ENCODE measurements at regions not wholly inside any gene's neighbourhood (a gene's known extent, or its start where the extent isn't known, plus 50 kb on each side); places are given as distances from the start of the nearest gene placed in this dataset.

DNA sequence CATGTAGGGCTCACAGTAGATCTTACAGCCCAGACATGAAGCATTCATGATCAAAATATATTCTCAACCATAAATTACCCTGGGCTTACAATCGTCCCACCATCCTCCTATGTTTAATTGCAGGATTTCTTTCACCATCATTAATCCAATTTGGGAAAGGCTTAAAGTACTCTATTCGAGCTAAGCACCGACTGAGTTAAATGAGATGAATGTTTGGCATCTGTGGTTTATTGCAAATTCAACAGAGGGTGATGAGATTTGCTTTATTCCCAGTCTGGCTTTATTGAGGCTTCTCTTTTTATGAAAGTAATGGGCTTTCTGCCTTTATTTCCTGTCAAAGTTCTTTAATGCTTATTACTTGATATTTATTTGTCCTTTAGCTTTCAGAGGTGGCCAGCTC, 159.0 kb downstream of the METTL4 start:
- DNase-seq, result no peak

DNA sequence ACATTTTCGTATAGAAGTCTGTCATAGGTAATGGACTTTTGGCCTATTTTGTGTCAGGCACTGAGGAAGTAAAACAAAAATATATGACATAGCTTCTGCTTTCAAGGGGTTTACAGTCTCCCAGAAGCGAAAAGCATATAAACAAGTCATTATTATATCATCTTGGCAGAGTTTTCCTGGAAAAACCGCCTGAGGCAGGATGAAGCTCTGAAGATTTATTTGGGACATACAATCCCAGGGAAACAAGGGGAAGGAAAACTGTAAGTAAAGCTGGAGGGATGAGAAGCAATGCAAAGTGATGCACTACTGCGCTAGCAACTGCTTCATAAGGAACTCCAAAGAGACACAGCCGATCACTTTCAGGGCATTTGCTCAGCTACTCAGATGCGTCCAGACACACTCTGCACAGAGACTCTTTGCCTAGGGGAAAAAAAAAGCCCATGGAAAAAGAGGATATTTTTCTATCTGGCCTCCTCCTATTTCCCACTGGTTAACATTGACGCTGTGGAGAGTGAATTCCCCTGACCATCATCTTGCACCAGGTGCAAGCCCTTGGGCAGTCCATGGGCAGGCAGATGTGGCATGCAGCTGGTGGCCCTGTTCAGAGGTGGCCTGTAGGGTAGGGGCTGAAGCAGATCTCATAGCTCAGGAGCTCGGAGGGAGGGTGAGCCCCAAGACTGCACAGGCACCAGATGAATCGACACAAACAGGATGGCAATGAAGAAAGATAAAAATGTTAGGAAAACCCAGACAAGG, 158.1 kb downstream of the METTL4 start:
- DNase-seq, result no peak

DNA sequence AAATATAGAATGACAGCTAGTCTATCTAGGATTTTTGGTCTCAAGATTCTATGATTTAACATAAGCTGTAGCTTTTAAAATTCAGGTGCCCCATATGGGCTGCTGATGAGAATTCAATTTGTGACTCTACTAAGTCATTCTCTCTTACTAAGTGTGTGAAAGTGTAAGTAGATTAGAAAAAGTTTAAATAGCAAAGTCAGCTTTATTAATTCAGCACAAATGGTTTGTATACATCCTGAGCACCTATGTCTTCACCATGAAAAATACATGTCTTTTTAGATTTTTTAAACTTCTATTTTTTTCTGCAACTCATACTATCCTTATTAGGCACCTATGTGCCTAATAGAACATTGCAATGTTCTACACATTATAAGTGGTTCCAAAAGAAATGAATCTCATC, 157.1 kb downstream of the METTL4 start:
- no peak for DNase-seq

GRCh38 chr18:2415656-2416055, 155.6 kb downstream of the METTL4 start:
- no peak for DNase-seq

GRCh38 chr18:2417861-2418610, 153.3 kb downstream of the METTL4 start:
- no peak for DNase-seq

GRCh38 chr18:2420367-2420766, 150.9 kb downstream of the METTL4 start:
- no peak for DNase-seq

DNA sequence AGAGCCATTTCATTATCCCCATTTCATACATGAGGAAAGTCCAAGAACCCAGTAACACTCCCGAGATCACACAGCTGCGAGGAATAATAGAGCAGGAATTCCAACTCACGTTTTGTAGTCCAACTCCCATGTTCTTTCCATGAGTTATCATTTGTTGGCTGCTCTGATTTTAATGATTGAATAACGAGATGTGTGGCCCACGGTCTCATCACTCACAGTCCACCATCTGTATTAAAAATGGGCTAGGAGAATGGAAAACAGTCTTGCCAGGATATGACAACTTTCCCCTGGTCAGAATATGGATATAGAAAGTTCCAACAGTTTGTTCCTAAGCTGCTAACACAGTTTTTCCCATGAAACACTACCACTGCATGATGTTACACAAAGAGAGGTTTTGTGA, 147.5 kb downstream of the METTL4 start:
- no peak for DNase-seq

DNA sequence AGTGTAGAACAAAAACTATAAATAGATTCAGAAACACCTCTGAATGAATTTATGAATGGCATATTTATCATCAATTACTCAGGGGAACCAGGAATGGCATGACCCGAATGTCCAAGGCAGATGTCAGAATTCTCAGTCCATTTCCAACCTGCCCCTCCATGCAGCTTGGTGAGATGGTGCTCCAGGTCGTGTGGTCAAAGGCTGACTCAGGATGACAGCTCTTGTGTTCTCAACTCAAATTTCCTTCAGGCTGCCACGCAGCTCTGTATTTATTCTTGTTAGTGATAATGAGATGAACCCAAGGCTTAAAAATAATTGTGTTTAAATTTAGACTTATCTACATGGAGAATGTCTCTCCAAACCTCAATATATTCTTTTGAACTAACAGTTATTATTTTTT, 146.9 kb downstream of the METTL4 start:
- no peak for DNase-seq

- no peak for DNase-seq
Measured at GRCh38 chr18:2425426-2426317, 145.6 kb downstream of the METTL4 start.

DNA sequence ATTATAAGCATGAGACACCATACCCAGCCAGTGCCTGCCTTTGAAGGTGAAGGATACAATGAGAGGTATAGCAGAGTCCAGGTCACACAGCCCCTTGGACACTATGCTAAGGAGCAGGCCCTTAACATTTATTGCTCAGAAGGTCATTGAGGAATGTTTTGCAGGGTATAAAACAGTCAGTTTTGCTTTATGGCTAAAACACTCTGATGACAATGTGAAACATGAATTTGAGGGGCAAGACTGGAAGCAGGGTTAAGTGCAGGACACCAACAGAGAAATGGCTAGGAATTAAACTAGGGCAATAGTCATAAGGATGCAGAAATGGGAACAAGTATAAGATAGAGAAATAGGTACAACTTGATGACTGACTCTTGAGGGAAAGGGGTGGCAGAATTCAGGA, 141.1 kb downstream of the METTL4 start:
- DNase-seq, result no peak

- no peak for DNase-seq
Measured at GRCh38 chr18:2431806-2432205, 139.5 kb downstream of the METTL4 start.

DNA sequence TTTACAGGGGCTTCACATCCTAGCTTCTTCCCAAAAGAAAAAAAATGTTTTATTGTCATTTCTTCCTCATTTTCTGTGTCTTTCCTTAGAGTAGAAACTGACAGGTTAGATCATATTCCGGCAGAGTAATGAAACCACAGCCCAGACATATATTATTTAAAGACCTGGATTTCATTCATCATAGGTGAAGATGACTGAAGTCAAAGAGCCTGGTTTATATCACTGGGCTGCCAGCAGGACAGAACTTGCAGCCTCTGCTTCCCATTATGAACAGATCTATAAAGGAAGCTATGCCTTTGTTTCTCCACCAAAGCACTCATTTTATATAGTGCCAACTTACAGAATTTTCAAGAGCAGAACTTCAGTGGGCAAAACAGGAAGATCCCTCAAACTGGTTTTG, 137.9 kb downstream of the METTL4 start:
- no peak for DNase-seq

- DNase-seq, result no peak
Measured at GRCh38 chr18:2441544-2441943, 129.8 kb downstream of the METTL4 start.

DNA sequence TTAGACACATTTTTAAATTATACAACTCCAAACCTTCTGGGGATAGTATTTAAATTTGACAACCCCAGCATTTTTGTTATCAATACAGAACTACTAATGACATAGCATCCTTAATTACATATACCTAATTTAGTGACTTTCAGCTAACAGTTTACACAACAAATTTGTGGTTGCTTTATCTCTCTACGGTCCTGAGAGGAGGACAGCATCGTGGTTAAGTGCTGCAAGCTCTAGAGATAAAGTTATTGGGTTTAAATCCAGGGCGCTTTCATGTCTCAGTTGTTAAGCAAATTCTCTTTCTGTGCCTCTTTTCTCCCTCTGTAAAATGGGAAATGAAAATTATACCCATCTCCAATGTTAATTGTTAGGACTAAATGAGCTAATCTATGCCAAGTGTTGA, 129.3 kb downstream of the METTL4 start:
- DNase-seq, result no peak

- DNase-seq, result no peak
Measured at GRCh38 chr18:2442726-2443275, 128.5 kb downstream of the METTL4 start.

DNA sequence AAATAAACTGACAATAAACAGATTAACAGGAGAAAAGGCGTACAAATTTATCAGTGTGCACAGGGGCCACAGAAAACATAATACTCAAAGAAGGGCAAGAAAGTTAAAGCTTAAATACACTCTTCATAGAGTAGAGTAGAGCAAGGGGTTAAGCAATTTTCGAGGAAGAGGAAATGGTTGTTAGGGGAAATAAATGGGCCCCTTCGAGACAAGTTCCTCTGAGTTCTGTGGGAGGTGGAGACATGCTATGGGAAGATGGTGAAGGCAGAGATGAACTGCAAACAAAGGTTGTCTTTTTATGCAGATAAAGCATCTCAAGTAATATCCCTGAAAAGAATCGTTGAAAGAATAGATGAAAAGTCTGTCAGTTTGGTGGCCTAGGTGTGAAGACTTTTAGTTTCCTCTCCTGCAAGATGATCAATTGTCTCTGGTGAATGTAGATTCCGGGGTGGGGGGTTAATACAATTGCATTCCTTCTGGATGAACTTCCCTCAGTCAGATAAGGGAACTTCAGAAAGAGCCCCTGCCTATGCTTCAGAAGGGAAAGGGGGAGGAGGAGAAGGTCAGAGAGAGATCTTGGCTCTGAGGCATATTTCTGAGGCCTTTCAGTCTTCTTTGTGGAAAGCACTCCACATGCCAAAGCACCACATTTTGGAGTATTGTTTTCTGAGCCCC, 127.0 kb downstream of the METTL4 start:
- no peak for DNase-seq

GRCh38 chr18:2448565-2449151, 122.6 kb downstream of the METTL4 start:
- DNase-seq, result no peak

DNA sequence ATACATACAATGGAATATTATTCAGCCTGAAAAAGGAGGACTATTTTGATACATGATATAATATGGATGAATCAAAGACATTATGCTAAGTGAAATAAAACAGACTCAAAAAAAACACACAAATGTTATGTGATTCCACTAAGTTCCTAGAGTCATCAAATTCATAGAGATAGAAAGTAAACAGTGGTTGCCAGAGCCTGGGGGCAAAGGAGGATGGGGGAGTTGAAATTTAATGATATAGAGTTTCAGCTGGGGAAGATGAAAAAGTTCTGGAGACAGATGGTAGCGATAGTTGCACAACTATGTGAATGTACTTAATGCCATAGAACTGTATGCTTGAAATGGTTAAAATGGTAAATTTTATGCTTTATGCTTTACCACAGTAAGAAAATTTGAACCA, 119.7 kb downstream of the METTL4 start:
- no peak for DNase-seq

GRCh38 chr18:2459886-2460285, 111.4 kb downstream of the METTL4 start:
- no peak for DNase-seq

DNA sequence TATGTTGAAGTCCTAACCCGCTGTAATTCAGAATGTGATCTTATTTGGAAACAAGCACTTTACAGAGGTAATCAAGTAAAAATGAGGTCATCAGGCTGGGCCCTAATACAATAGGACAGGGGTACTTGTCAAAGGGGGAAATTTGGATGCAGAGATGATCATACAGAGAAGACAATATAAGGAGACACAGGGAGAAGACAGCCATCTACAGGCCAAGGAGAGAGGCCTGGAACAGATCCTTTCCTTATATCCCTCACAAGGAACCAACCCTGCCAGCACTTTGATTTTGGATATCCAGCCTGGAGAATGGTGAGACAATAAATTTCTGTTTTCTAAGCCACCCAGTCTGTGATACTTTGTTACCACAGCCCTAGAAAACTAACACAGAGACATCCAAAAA, 104.3 kb downstream of the METTL4 start:
- DNase-seq, result no peak

DNA sequence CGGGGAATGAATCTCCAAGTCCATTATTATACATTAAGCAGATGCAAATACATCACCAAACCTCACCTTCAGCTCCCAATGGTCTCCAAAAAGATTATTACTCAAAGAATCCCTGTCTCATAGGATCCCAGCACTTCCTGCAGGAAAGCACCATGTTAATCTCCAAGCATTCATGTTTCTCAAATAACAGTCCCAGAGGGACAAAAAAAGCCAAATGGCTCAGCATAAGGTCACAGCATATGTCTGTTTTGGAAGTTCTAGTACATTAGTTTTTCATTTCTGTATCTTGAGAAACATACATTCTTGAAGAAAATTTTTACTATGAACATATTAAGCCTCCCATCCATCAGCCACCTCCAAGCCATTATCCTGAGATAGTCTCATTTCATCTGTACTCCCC, 103.3 kb downstream of the METTL4 start:
- no peak for DNase-seq
